ENCODE measurements at regions not wholly inside any gene's neighbourhood (a gene's known extent, or its start where the extent isn't known, plus 50 kb on each side); places are given as distances from the start of the nearest gene placed in this dataset.

GRCh38 chr9:20284601-20285289 is 337.6 kb downstream of the MLLT3 start:
- TF ChIP-seq, protein P1, sequence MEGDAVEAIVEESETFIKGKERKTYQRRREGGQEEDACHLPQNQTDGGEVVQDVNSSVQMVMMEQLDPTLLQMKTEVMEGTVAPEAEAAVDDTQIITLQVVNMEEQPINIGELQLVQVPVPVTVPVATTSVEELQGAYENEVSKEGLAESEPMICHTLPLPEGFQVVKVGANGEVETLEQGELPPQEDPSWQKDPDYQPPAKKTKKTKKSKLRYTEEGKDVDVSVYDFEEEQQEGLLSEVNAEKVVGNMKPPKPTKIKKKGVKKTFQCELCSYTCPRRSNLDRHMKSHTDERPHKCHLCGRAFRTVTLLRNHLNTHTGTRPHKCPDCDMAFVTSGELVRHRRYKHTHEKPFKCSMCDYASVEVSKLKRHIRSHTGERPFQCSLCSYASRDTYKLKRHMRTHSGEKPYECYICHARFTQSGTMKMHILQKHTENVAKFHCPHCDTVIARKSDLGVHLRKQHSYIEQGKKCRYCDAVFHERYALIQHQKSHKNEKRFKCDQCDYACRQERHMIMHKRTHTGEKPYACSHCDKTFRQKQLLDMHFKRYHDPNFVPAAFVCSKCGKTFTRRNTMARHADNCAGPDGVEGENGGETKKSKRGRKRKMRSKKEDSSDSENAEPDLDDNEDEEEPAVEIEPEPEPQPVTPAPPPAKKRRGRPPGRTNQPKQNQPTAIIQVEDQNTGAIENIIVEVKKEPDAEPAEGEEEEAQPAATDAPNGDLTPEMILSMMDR (IDR thresholded peaks at IDR 0.05 in 8 of 11, conservative IDR thresholded peaks at IDR 0.05 in 3 of 11) = no peak
- TF ChIP-seq POLR2A (IDR thresholded peaks at IDR 0.05) (no peak), POLR2AphosphoS5 (IDR thresholded peaks at IDR 0.05) (no peak)

All from spleen (tissue), 7 donors.